Lung (tissue), 11 donors: ENCODE measurements at regions not wholly inside any gene's neighbourhood (a gene's known extent, or its start where the extent isn't known, plus 50 kb on each side); places are given as distances from the start of the nearest gene placed in this dataset.

Experiments used
- ATAC-seq: fragments of 200-7000 bp; cut with Tn5 transposase; one replicate; pipeline ENCODE4 v1.9.1; 2020; ENCODE audit warnings: moderate number of reproducible peaks; ENCODE audit not compliant: insufficient read depth, low FRiP score
- DNase-seq, 3 donors: peaks; one replicate each; pipeline ENCODE4 v3.0.0-alpha.2; 2013 to 2017
- H3K27ac ChIP-seq, 2 donors: one replicate each; pipeline ENCODE4 v1.5.1; 2013; ENCODE audit warnings: mild to moderate bottlenecking in 2 of 2, moderate library complexity in 2 of 2, control low read depth in 1 of 2, inconsistent platforms in 1 of 2, low read depth in 1 of 2, low read length in 1 of 2
- H3K27me3 ChIP-seq, 3 donors: one replicate each; pipeline ENCODE4 v1.5.1; 2013; ENCODE audit warnings: low read length in 2 of 3; ENCODE audit not compliant: control insufficient read depth in 3 of 3, insufficient read depth in 3 of 3
- H3K36me3 ChIP-seq, 4 donors: one replicate each; pipeline ENCODE4 v1.5.1; 2013; ENCODE audit warnings: low read length in 4 of 4, mild to moderate bottlenecking in 1 of 4, moderate library complexity in 1 of 4; ENCODE audit not compliant: control insufficient read depth in 4 of 4, insufficient read depth in 4 of 4
- H3K4me1 ChIP-seq, 5 donors: one replicate each; pipeline ENCODE4 v1.5.1; 2013; ENCODE audit warnings: low read length in 5 of 5, mild to moderate bottlenecking in 2 of 5, moderate library complexity in 1 of 5; ENCODE audit not compliant: control insufficient read depth in 5 of 5, insufficient read depth in 5 of 5
- H3K4me3 ChIP-seq: one replicate; pipeline ENCODE4 v1.5.1; 2013; ENCODE audit warnings: mild to moderate bottlenecking, control low read depth, moderate library complexity
- H3K9ac ChIP-seq, 2 donors: one replicate each; pipeline ENCODE4 v1.5.1; 2013; ENCODE audit warnings: low read length in 2 of 2, control low read depth in 1 of 2; ENCODE audit not compliant: insufficient read depth in 1 of 2
- H3K9me3 ChIP-seq, 4 donors: one replicate each; pipeline ENCODE4 v1.5.1; 2013; ENCODE audit warnings: low read length in 3 of 4, mild to moderate bottlenecking in 1 of 4, moderate library complexity in 1 of 4; ENCODE audit not compliant: control insufficient read depth in 4 of 4, insufficient read depth in 3 of 4
- WGBS, 2 donors: extraction: QIAGEN DNeasy Blood & Tissue Kit; methylation state at CpG; one replicate each; pipeline ENCODE4 v1.1.7; 2013; 5-methylcytosine and 5-hydroxymethylcytosine counted together
- TF ChIP-seq, protein P1 (sequence below): IDR thresholded peaks from 2 replicates; pipeline ENCODE4 v1.5.1; 2012; ENCODE audit warnings: mild to moderate bottlenecking; ENCODE audit errors: control extremely low read depth, extremely low read depth
- donor health status: control.
- donor health status: control.
- donor health status: Bipolar disorder and iron deficiency.
- donor health status: healthy.
- donor health status: DM: yes; HTN: yes; CAD: no.

DNA sequence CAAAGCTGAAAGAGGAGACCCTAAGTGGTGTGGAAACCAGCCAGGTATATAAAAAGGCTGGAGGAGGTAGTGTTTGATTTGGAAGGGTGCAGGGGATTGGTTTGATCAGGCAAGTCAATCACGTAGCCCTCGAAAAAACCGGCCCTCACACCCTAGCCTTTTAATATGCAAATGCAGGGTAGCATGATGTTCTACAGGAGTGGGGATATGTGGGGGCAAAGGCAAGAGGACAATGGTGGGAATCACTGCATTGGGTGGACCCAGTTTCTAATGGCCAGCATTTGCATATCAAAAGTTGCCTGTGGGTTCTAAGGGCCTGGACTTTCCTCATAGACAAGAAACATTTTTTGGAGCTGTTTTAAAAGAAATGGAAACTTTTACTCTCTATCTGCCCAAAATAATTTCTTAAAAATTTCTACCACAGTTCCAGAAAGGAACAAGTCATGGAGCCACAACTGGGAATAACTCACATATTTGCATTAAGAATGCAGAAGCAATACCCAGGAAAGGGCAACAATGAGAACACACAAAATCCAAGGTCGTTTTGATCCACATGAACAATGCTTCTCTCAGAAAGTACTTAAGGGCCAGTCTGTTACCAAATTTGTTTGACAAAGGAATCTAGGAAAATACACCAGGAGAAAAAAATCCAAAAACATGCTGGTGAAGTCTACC lies 915.8 kb downstream of the NLGN4Y start:
- H3K9me3 ChIP-seq = no peaks in the 10 kb centered on the region
- DNase-seq (no peak), ATAC-seq (no peak)
- H3K36me3 ChIP-seq = no peaks in the 10 kb centered on the region
- H3K4me1 ChIP-seq = no peaks in the 10 kb centered on the region
- H3K27me3 ChIP-seq = no peaks in the 10 kb centered on the region
- 82% methylated on average over 4 of the region's 4 CpGs; no CpG with 5 or more reads in 1 of the 2 donors for WGBS, 2 donors
- TF ChIP-seq, protein P1, sequence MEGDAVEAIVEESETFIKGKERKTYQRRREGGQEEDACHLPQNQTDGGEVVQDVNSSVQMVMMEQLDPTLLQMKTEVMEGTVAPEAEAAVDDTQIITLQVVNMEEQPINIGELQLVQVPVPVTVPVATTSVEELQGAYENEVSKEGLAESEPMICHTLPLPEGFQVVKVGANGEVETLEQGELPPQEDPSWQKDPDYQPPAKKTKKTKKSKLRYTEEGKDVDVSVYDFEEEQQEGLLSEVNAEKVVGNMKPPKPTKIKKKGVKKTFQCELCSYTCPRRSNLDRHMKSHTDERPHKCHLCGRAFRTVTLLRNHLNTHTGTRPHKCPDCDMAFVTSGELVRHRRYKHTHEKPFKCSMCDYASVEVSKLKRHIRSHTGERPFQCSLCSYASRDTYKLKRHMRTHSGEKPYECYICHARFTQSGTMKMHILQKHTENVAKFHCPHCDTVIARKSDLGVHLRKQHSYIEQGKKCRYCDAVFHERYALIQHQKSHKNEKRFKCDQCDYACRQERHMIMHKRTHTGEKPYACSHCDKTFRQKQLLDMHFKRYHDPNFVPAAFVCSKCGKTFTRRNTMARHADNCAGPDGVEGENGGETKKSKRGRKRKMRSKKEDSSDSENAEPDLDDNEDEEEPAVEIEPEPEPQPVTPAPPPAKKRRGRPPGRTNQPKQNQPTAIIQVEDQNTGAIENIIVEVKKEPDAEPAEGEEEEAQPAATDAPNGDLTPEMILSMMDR = no peak
- H3K9ac ChIP-seq = no peak overlapping the region
- no peak overlapping the region for H3K27ac ChIP-seq
- no peak overlapping the region for H3K4me3 ChIP-seq

GRCh38 chrY:15440696-15441408 lies 916.5 kb downstream of the NLGN4Y start:
- no peaks in the 10 kb centered on the region for H3K27me3 ChIP-seq
- no peak overlapping the region for H3K27ac ChIP-seq
- 53% methylated on average over 8 of the region's 8 CpGs; no CpG with 5 or more reads in 1 of the 2 donors for WGBS, 2 donors
- no peaks in the 10 kb centered on the region for H3K4me1 ChIP-seq
- no peaks in the 10 kb centered on the region for H3K36me3 ChIP-seq
- H3K9ac ChIP-seq = no peak overlapping the region
- H3K9me3 ChIP-seq = no peaks in the 10 kb centered on the region
- DNase-seq (no peak), ATAC-seq (no peak)
- no peak overlapping the region for H3K4me3 ChIP-seq
- TF ChIP-seq, protein P1 = no peak

DNA sequence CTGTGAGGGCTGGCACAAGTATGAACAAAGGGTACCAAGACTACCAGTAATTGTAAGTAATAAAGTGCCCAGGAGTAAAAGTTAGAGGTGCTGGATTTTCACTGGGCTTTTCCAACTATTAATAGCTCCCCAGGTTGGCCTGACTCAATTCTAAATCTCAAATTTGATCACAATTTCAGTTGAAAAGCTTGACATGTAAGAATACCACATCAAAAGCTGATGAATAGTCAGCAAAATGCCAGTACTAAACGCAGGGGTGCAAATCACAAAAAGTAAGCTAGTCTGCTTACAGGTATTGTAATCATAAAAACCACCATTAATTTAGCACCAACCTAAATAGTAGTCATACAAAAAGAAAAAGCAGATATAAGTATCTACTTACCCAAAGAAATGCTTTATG lies 917.5 kb downstream of the NLGN4Y start:
- Histone ChIP-seq H3K4me1 (no peaks in the 10 kb centered on the region), H3K36me3 (no peaks in the 10 kb centered on the region), H3K27me3 (no peaks in the 10 kb centered on the region), H3K27ac (no peak overlapping the region), H3K9me3 (no peaks in the 10 kb centered on the region), H3K4me3 (no peak overlapping the region), H3K9ac (no peak overlapping the region)
- TF ChIP-seq, protein P1 = no peak
- WGBS, 2 donors = 81% methylated on average over 1 of the region's 1 CpG; no CpG with 5 or more reads in 1 of the 2 donors
- DNase-seq = no peak
- ATAC-seq = no peak
